Osteoblast (primary cell): ENCODE measurements at regions not wholly inside any gene's neighbourhood (a gene's known extent, or its start where the extent isn't known, plus 50 kb on each side); places are given as distances from the start of the nearest gene placed in this dataset.
A peak's percentile ranks its signal among the peaks of the same experiment; 100 is the strongest.

Experiments
- DNase-seq: peaks from one replicate; pipeline ENCODE4 v3.0.0; 2011; ENCODE audit warnings: low spot score, mixed read lengths; ENCODE audit not compliant: insufficient read length; ENCODE audit errors: missing footprints
- H2AFZ ChIP-seq: 2 replicates; pipeline ENCODE4 v1.6.0; 2011; ENCODE audit warnings: mild to moderate bottlenecking, low read length
- H3K27ac ChIP-seq: 2 replicates; pipeline ENCODE4 v1.5.1; 2011; ENCODE audit warnings: mild to moderate bottlenecking, low read depth, low read length, moderate library complexity
- H3K27me3 ChIP-seq: 2 replicates; pipeline ENCODE4 v1.6.0; 2012; ENCODE audit warnings: mild to moderate bottlenecking, control low read depth, inconsistent platforms, low read length, moderate library complexity; ENCODE audit not compliant: insufficient read depth
- H3K36me3 ChIP-seq: 2 replicates; pipeline ENCODE4 v1.5.1; 2011; ENCODE audit warnings: mild to moderate bottlenecking, low read length, control low read depth, moderate library complexity; ENCODE audit not compliant: insufficient read depth
- H3K4me1 ChIP-seq: 2 replicates; pipeline ENCODE4 v1.5.1; 2011; ENCODE audit warnings: mild to moderate bottlenecking, low read length, control low read depth, moderate library complexity; ENCODE audit not compliant: insufficient read depth
- H3K4me2 ChIP-seq: 2 replicates; pipeline ENCODE4 v1.6.0; 2011; ENCODE audit warnings: mild to moderate bottlenecking, low read length; ENCODE audit not compliant: insufficient read depth
- H3K4me3 ChIP-seq: fragments of 200-600 bp; sonication (generic); 3 replicates; pipeline ENCODE4 v1.5.1; 2012; ENCODE audit warnings: mild to moderate bottlenecking, low read length, inconsistent platforms; ENCODE audit not compliant: insufficient read depth
- H3K79me2 ChIP-seq: 2 replicates; pipeline ENCODE4 v1.6.0; 2012; ENCODE audit warnings: mild to moderate bottlenecking, low read length, control low read depth, inconsistent platforms; ENCODE audit not compliant: insufficient read depth
- H3K9me3 ChIP-seq: 2 replicates; pipeline ENCODE4 v1.5.1; 2011; ENCODE audit warnings: low read depth, low read length, control low read depth
- H4K20me1 ChIP-seq: 2 replicates; pipeline ENCODE4 v1.6.0; 2012; ENCODE audit warnings: mild to moderate bottlenecking, low read length, control low read depth; ENCODE audit not compliant: insufficient read depth
- TF ChIP-seq, protein P1 (sequence below): IDR thresholded peaks from 2 replicates; pipeline ENCODE4 v1.5.1; 2011; ENCODE audit warnings: mild to moderate bottlenecking, low read depth, low read length, moderate library complexity; ENCODE audit errors: extremely low read depth

DNA sequence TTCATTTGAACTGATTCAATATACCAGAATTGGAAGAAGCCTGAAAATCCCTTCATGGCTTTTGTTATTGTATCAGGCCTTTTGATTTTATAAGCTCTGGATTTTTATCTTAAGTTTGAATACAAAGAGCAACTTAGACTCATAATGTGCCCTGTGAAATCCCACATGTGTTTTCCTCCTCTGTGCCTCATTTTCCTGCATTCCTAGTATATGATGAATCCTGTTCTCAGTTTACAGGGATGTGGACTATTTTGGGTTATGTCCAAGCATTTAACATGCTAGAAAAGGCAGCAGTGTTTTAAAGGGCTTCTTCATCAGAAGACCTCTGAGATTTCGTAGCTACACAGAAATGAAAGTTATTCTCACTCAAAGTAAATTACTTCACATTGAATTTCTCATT lies 455.0 kb downstream of the RFPL4B start:
- Histone ChIP-seq H3K4me2 (peak overlapping the region; percentile 60), H3K27ac (peak overlapping the region; percentile 61), H3K27me3 (no peaks in the 10 kb centered on the region), H3K4me1 (peaks cover 28% of the 10 kb centered on the region), H2AFZ (peak overlapping the region; percentile 7), H3K9me3 (no peaks in the 10 kb centered on the region), H3K36me3 (no peaks in the 10 kb centered on the region), H3K79me2 (no peaks in the 10 kb centered on the region), H3K4me3 (no peak overlapping the region), H4K20me1 (no peaks in the 10 kb centered on the region)
- DNase-seq: peak; percentile 22
- TF ChIP-seq, protein P1, sequence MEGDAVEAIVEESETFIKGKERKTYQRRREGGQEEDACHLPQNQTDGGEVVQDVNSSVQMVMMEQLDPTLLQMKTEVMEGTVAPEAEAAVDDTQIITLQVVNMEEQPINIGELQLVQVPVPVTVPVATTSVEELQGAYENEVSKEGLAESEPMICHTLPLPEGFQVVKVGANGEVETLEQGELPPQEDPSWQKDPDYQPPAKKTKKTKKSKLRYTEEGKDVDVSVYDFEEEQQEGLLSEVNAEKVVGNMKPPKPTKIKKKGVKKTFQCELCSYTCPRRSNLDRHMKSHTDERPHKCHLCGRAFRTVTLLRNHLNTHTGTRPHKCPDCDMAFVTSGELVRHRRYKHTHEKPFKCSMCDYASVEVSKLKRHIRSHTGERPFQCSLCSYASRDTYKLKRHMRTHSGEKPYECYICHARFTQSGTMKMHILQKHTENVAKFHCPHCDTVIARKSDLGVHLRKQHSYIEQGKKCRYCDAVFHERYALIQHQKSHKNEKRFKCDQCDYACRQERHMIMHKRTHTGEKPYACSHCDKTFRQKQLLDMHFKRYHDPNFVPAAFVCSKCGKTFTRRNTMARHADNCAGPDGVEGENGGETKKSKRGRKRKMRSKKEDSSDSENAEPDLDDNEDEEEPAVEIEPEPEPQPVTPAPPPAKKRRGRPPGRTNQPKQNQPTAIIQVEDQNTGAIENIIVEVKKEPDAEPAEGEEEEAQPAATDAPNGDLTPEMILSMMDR: no peak

DNA sequence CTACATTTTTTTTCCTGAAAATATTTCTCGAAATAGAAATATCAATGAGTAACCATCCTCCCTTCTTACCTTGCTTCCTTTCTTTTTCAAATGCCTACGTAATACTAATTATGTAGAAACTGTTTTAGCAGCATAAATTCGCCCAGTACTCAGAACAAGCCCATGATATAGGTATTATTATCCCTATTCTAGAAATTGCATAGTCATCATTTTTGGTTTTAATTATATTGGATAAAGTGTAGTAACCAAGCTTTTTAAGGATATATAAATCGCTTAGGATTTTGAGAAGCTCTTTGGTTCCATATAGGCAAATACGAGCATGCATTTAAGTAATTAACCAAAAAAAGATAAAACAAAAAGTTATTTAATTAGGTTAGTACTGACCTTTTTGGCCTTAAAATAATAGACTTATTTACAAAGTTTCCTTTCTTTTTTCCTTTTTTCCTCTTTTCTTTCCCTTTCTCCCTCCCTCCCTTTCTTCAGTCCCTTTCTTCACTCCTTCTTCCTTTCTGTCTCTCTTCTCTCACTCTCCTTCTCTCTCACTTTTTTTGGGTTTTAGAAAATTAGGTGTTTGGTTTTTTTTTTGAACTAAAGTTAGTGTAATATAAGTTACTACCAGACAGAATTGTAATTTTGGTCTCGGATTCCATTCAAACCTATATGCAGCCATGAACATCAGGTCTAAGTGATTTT lies 457.7 kb downstream of the RFPL4B start:
- no peaks in the 10 kb centered on the region for H4K20me1 ChIP-seq
- no peak overlapping the region for H3K4me3 ChIP-seq
- no peaks in the 10 kb centered on the region for H3K27me3 ChIP-seq
- no peak overlapping the region for H3K27ac ChIP-seq
- no peaks in the 10 kb centered on the region for H3K9me3 ChIP-seq
- no peaks in the 10 kb centered on the region for H3K36me3 ChIP-seq
- H3K79me2 ChIP-seq: no peaks in the 10 kb centered on the region
- TF ChIP-seq, protein P1: no peak
- H3K4me1 ChIP-seq: peaks cover 31% of the 10 kb centered on the region
- no peak overlapping the region for H3K4me2 ChIP-seq
- H2AFZ ChIP-seq: no peak overlapping the region
- DNase-seq: no peak

DNA sequence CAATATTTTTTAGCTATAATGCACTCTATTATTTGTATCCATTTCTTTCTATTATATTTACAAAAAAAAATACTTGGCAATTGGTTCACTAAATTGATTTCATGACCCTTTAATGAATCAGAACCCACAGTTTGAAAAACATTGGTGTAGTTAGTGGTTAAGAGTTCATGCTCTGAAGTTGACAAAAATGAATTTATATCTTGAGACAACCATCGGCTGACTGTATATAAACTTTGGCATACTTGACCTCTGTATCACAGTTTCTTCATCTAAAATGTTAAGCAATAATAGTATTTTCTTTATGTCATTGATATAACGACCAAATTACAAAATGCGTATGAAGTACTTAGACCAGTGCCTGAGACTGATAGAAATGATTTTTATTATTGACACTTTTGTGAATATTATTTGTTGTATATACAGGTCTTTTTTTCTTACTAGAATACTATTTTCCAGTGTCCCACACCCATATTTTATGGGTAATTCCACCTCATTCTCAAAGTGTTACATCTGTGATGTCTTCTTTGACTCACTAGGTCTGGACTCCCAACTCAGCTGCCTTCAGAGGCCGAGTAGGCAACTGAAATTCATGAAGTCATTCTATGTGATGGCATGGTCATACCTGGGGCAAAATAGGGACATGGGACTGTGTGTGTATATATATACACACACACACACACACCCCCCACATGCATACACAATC lies 459.2 kb downstream of the RFPL4B start:
- Histone ChIP-seq H3K4me1 (peaks cover 25% of the 10 kb centered on the region), H3K4me2 (no peak overlapping the region), H3K4me3 (no peak overlapping the region), H2AFZ (no peak overlapping the region), H3K79me2 (no peaks in the 10 kb centered on the region), H3K36me3 (no peaks in the 10 kb centered on the region), H3K27me3 (no peaks in the 10 kb centered on the region), H3K9me3 (no peaks in the 10 kb centered on the region), H3K27ac (peak overlapping the region; percentile 64), H4K20me1 (no peaks in the 10 kb centered on the region)
- peak; percentile 73 for DNase-seq
- TF ChIP-seq, protein P1: no peak

DNA sequence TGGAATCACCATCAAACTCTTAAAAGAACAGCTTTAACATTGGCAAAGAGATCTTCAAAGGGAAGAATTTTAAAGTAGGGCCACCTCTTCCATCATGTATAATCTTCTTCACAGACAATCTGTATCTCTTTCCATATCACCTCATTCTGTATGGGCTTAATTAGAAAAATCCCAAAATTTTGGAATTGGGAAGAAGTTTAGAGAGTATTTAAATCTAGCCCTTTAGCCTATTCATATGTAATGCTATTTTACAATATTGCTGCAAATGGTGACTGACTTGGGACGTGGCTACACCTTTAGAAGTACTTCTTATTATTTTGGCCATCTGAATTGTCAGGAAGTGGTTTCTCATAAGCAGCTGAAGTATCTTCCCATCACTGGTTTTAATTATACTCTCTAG lies 474.3 kb downstream of the RFPL4B start:
- no peak for DNase-seq
- H3K36me3 ChIP-seq: no peaks in the 10 kb centered on the region
- no peaks in the 10 kb centered on the region for H3K27me3 ChIP-seq
- TF ChIP-seq, protein P1: no peak
- no peak overlapping the region for H3K4me2 ChIP-seq
- H3K4me3 ChIP-seq: no peak overlapping the region
- H2AFZ ChIP-seq: no peak overlapping the region
- H3K4me1 ChIP-seq: no peaks in the 10 kb centered on the region
- H4K20me1 ChIP-seq: no peaks in the 10 kb centered on the region
- no peaks in the 10 kb centered on the region for H3K9me3 ChIP-seq
- H3K27ac ChIP-seq: no peak overlapping the region
- no peaks in the 10 kb centered on the region for H3K79me2 ChIP-seq
